Thymus (tissue), 11 donors: ENCODE measurements at regions not wholly inside any gene's neighbourhood (a gene's known extent, or its start where the extent isn't known, plus 50 kb on each side); places are given as distances from the start of the nearest gene placed in this dataset.
"Not testable (repeated sequence)": the region's sequence is repeated elsewhere in the genome, so short reads cannot be mapped to it uniquely, and the experiment has no call there.

Source experiments
- DNase-seq, 9 donors: peaks; one replicate each; pipeline ENCODE4 v3.0.0-alpha.2; 2013; ENCODE audit warnings: low spot score in 9 of 9, low read depth in 6 of 9, missing footprints in 1 of 9
- H3K27ac ChIP-seq, 2 donors: one replicate each; pipeline ENCODE4 v1.5.1; 2013; ENCODE audit warnings: control low read depth in 1 of 2, low read depth in 1 of 2, low read length in 1 of 2, mild to moderate bottlenecking in 1 of 2, moderate library complexity in 1 of 2
- H3K27me3 ChIP-seq, 2 donors: one replicate each; pipeline ENCODE4 v1.5.1; 2013; ENCODE audit warnings: low read length in 1 of 2; ENCODE audit not compliant: control insufficient read depth in 2 of 2, insufficient read depth in 1 of 2
- H3K36me3 ChIP-seq, 2 donors: one replicate each; pipeline ENCODE4 v1.5.1; 2013; ENCODE audit warnings: low read length in 1 of 2, mild to moderate bottlenecking in 1 of 2, moderate library complexity in 1 of 2; ENCODE audit not compliant: control insufficient read depth in 2 of 2, insufficient read depth in 2 of 2
- H3K4me1 ChIP-seq, 2 donors: one replicate each; pipeline ENCODE4 v1.5.1; 2013; ENCODE audit warnings: low read length in 2 of 2; ENCODE audit not compliant: control insufficient read depth in 2 of 2, insufficient read depth in 2 of 2
- H3K4me3 ChIP-seq, 2 donors: one replicate each; pipeline ENCODE4 v1.5.1; 2013; ENCODE audit warnings: low read length in 2 of 2, control low read depth in 1 of 2, mild to moderate bottlenecking in 1 of 2
- H3K9me3 ChIP-seq, 2 donors: one replicate each; pipeline ENCODE4 v1.5.1; 2013; ENCODE audit warnings: low read length in 1 of 2, mild to moderate bottlenecking in 1 of 2; ENCODE audit not compliant: control insufficient read depth in 2 of 2, insufficient read depth in 1 of 2
- WGBS: extraction: QIAGEN DNeasy Blood & Tissue Kit; methylation state at CpG from one replicate; pipeline ENCODE4 v1.1.7; 2013; 5-methylcytosine and 5-hydroxymethylcytosine counted together
- donor health status: healthy.

- H3K27me3 ChIP-seq = no peaks in the 10 kb centered on the region
- peaks cover 2 to 39% of the 10 kb centered on the region in 2 donors for H3K9me3 ChIP-seq
- WGBS = 87% methylated on average over 4 of the region's 4 CpGs
These were observed 892.7 kb upstream of the ZNF722 start for GRCh38 chr7:63105978-63106377.

GRCh38 chr7:63106506-63107388, 891.9 kb upstream of the ZNF722 start:
- Histone ChIP-seq H3K27ac (no peak overlapping the region), H3K9me3 (peaks cover 2 to 39% of the 10 kb centered on the region in 2 donors), H3K4me3 (no peak overlapping the region), H3K36me3 (no peaks in the 10 kb centered on the region), H3K27me3 (no peaks in the 10 kb centered on the region), H3K4me1 (no peaks in the 10 kb centered on the region)
- DNase-seq = no peak
- WGBS = 88% methylated on average over 11 of the region's 11 CpGs

More at GRCh38 chr7:63105978-63106377, 892.7 kb upstream of the ZNF722 start:
- Histone ChIP-seq H3K4me1 (no peaks in the 10 kb centered on the region), H3K36me3 (no peaks in the 10 kb centered on the region), H3K27ac (no peak overlapping the region), H3K4me3 (no peak overlapping the region)
- DNase-seq = no peak

- 80% methylated on average over 7 of the region's 7 CpGs for WGBS
- H3K9me3 ChIP-seq = peaks cover 9 to 33% of the 10 kb centered on the region in 2 donors
- not testable (repeated sequence) for H3K4me1 ChIP-seq
These were observed 887.1 kb upstream of the ZNF722 start for GRCh38 chr7:63111511-63111910.

GRCh38 chr7:63112764-63113712, 885.6 kb upstream of the ZNF722 start:
- Histone ChIP-seq H3K36me3 (no peaks in the 10 kb centered on the region), H3K4me3 (no peak overlapping the region), H3K27ac (no peak overlapping the region), H3K9me3 (peaks cover 9 to 25% of the 10 kb centered on the region in 2 donors), H3K27me3 (no peaks in the 10 kb centered on the region), H3K4me1 (no peaks in the 10 kb centered on the region)
- no peak for DNase-seq
- 90% methylated on average over 36 of the region's 36 CpGs for WGBS

More at GRCh38 chr7:63111511-63111910, 887.1 kb upstream of the ZNF722 start:
- H3K36me3 ChIP-seq, H3K4me3 ChIP-seq, DNase-seq, H3K27ac ChIP-seq, H3K27me3 ChIP-seq: not testable (repeated sequence)

GRCh38 chr7:63113713-63114285, 884.9 kb upstream of the ZNF722 start:
- no peak overlapping the region for H3K4me3 ChIP-seq
- no peaks in the 10 kb centered on the region for H3K27me3 ChIP-seq
- peaks cover 9 to 25% of the 10 kb centered on the region in 2 donors for H3K9me3 ChIP-seq
- no peaks in the 10 kb centered on the region for H3K4me1 ChIP-seq
- WGBS = 86% methylated on average over 33 of the region's 33 CpGs
- DNase-seq = no peak
- no peaks in the 10 kb centered on the region for H3K36me3 ChIP-seq
- no peak overlapping the region for H3K27ac ChIP-seq

GRCh38 chr7:63114371-63114985, 884.2 kb upstream of the ZNF722 start:
- DNase-seq = no peak
- Histone ChIP-seq H3K27me3 (no peaks in the 10 kb centered on the region), H3K9me3 (peaks cover 9 to 25% of the 10 kb centered on the region in 2 donors), H3K4me1 (no peaks in the 10 kb centered on the region), H3K36me3 (no peaks in the 10 kb centered on the region), H3K4me3 (no peak overlapping the region), H3K27ac (no peak overlapping the region)
- WGBS = 81% methylated on average over 56 of the region's 56 CpGs
